HG03378 (cell line): ENCODE measurements at regions not wholly inside any gene's neighbourhood (a gene's known extent, or its start where the extent isn't known, plus 50 kb on each side); places are given as distances from the start of the nearest gene placed in this dataset.
"Not testable (repeated sequence)": the region's sequence is repeated elsewhere in the genome, so short reads cannot be mapped to it uniquely, and the experiment has no call there.

ENCODE experiments used
- ATAC-seq: cut with Tn5 transposase; IDR thresholded peaks from one replicate; pipeline ENCODE4 v1.9.1; 2021; ENCODE audit warnings: mild to moderate bottlenecking, moderate library complexity; ENCODE audit not compliant: unreplicated experiment

DNA sequence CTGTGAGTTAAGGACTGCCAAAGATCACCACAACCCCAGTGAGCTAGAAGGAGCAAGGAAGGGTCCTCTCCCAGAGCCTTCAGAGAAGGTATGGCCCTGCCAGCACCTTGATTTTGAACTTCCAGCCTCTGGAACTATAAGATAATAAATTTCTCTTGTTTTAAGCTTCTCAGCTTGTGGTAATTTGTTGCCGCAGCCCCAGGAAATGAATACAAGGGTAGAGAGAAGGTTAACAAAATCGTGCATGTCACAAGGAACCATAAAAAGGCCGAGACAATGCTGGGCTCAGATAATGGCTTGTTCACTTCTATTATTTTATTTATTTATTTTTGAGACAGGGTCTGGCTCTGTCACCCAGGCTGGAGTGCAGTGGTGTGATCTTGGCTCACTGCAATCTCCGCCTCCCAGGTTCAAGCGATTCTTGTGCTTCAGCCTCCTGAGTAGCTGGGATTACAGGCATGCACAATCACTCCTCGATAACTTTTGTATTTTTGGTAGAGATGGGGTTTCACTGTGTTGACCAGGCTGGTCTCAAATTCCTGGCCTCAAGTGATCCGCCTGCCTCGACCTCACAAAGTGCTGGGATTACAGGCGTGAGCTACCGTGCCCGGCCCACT is 71.5 kb downstream of the WSB1 start:
- not testable (repeated sequence) for ATAC-seq

DNA sequence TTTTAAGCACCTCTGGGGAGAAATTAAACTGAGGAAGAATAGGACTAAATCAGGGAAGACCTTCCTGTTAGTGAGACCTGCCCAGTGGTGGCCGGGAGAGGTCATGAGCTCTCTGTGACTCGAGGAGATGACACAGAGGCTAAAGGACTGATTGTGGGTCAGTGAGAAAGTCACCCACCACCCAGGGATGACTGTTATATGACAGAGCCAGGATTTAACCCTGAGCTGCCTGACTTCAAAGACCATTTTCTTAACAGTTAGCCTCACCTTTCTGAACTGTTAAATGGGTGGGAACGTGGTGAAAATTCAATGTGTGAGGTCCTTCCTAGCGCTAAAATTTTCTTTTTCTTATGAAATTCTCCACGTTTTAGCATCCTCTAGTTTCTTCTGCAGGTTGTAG is 72.5 kb downstream of the WSB1 start:
- no peak for ATAC-seq

DNA sequence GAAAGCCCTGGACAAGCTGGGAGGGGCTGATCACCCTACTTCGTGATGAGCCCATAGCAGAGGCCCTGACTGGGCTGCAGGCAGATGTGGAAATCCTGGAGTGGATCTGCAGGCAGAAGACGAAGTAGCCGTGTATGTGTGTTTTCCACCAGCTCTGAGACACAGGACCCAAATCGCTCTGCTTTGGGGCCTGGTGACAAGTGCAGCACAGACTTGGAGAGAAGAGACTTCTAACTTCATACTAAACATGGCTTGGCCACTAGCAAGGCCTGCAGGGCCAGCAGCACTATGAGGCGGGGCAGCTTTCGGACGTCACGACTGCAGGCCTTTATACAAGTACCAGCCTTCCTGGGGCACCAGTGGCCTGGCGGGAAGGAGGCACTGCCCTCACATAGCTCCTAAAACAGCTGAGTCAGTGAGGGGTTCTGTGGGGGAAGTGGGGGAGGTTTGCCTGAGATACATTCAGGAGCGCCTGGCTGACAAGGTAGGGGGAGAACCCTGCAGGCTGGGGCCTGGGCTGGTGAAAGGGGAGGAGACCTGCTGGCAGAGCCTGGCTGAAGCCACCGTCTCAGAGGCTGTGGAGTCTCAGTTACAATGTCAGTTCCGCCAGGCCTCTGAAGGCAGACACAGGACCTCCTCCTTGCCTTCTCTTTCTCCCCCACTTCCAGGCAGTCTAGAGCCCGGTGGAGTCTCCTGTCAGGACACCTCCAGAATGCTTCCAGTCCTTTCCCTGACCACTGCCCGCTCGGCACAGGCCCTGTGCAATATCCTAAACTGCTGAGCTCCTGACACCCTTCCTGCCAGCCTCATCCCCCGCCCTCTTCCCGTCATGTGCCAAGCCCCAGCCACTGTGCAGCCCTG is 73.4 kb downstream of the WSB1 start:
- no peak for ATAC-seq

DNA sequence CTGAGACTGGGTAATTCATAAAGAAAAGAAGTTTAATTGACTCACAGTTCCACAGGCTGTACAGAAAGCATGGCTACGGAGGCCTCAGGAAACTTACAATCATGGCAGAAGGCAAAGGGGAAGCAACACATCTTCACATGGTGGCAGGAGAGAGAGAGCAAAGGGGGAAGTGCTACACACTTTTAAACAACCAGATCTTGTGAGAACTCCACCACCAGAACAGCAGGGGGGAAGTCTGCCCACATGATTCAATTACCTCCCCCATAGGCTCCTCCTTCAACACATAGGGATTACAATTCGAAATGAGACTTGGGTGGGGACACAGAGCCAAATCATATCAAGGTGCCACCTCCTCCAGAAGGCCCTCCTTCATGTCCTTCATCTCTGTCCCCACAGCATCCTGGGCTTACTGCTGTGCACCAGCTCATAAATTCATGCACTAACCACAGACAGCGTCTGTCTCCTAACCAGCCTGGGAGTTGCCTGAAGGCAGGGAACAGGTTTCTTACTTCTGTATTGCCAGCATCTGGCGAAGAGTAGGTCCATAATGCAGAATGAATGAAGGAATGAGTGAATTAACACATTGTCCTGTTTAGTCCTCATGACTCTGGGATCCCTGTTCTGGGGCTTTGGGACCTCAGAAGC is 74.4 kb downstream of the WSB1 start:
- no peak for ATAC-seq

DNA sequence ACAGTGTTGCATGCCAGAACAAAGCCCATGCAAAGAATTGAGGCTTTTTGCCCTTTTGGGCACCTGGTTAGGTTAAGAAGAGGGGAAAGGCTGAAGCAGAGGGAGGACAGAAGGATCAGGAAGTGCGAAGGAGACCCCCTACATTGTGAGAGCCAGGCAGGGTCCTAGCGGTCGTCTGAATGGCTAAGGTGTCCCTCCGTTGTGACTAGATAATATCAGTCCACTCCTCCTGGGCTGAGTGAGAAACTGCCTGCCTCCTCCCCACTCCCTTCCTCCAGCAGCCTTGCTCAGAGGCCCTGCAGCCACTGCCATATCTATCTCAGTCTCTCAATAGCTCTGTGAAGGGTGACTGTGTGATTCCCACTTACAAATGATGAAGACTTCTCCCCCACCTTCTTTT is 75.1 kb downstream of the WSB1 start:
- ATAC-seq: no peak

DNA sequence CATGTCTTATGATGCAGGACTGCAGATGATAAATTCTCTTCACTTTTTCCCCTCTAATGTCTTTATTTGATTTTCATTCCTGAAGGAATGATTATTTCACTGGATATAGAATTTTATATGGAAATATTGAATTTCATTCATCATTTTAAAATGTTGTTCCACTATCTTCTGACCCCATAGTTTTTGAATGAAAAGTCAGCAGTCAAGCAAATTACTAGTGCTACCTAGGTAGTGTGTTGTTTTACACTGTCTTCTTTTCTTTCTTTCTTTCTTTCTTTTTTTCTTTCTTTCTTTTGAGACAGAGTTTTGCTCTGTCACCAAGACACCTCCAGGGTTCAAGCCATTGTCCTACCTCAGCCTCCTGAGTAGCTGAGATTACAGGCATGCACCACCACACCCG is 76.9 kb downstream of the WSB1 start:
- ATAC-seq: no peak

DNA sequence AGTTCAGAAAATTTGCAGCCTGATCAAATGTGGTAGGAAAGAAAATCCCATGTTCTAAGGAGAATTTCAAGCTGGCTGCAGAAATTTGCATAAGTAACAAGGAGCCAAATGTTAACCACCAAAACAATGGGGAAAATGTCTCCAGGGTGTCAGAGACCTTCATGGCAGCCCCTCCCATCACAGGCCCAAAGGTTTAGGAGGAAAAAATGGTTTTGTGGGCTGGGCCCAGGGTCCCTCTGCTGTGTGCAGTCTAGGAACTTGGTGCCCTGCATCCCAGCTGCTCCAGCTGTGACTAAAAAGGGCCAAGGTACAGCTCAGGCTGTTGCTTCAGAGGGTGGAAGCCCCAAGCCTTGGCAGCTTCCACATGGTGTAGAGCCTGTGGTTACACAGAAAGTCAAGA is 79.8 kb downstream of the WSB1 start:
- not testable (repeated sequence) for ATAC-seq

DNA sequence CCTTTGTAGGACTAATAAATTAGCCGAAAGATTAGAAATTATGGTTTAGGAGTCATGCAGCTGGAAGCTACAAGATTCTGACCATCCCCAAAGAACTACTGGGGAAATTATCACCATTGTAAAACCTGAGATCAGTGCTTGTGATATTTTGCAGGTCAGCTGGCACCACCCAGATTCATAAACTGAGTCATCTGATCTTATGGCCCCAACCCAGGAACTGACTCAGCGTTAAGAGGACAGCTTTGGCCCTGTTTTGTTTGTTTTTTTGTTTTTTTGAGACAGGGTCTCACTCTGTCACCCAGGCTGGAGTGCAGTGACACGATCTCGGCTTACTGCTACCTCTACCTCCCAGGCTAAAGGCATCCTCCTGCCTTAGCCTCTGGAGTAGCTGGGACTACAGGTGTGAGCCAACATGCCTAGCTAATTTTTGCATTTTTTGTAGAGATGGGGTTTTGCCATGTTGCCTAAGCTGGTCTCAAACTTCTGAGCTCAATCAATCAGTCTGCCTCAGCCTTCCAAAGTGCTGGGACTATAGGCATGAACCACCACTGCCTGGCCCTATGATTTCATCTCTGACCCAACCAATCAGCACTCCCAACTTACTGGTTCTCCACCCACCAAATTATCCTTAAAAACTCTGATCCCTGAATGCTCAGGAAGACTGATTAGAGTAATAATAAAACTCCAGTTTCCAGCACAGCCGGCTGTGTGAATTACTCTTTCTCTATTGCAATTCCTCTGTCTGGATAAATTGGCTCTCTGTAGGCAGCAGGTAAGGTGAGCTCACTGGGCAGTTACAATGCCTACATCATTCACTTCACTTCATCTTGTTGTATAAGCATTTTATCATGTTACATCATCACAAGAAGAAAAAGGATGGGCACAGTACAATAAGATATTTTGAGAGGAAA is 79.4 kb upstream of the KSR1 start:
- ATAC-seq: no peak

DNA sequence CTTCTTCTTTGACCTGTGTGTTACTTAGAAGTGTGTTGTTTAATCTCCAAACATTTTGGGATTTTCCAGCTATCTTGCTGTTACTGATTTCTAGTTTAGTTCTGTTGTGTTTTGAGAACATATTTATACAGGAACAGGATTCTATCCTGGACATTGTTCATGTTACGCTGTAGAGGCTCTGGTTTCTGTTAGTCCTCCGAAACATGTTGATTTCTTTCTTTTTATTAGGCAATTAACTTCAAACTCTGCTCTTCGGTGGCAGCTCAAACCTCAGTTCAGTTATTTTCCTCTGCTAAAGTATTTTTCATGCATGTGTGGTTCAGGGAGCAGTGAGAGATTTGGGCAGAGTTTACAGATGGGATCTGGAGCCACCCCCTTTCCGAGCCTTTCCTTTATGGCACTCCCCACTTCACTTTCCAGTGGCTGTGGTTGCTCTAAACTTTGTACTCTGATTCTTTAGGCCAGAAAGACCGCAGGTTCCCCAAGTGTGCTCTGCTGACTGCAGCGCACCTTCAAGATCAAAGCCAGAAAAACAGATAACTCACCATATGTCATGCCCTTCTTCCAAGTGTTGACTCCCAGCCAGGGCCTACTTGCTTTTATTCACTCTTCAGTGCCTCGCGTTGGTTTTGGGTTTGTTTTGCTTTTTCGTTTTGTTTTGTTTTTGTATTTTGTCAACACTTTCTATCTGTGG is 77.6 kb upstream of the KSR1 start:
- ATAC-seq: no peak

DNA sequence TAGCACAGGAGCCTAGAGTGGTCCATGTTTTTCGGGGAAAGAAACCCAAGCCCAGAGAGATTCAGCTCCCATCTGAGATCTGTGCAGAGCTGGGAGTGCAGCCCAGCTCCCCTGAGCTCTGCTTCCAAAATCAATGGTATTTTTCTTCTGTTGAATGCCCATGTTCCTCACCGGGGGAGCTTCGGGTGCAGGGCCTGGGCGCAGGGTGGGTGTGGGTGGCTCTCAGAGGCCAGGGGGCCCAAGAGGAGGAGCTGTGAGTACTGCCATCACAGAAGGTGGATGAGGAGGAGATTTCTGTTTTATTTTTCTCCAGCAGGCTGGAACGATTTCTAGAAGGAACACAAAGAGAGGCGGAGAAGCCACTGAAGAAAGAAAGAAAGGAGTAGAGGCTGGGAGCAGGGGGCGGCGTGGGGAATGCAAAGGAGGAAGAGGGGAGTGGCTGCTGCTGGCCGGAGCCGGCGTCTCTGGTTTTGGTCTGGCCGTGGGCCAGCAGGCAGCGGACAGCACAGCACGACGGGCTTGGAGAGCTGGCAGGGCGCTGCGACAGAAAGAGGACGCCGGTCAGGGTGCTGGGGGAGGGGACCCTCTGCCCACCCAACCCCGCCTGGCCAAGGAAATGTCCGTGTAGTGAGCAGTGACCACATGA is 76.2 kb upstream of the KSR1 start:
- no peak for ATAC-seq

DNA sequence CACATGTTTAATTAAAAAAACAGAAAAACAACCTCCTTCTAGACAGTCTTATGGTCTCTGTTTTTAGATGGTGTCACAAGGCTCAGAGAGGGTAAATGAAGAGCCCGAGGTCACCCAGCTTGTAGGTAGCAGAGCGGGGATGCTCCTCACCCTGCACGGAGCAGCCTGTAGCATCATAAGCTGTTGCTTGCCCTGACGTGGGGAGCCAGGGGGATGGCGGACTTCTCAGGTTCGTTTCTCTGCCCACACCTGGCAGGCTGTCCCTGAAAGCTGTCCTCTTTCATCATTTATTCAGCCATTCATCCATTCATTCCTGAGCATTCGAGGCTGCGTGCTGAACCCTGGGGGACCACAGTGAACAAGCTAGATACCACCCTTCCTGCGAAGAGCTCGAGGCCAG is 75.7 kb upstream of the KSR1 start:
- ATAC-seq: no peak

DNA sequence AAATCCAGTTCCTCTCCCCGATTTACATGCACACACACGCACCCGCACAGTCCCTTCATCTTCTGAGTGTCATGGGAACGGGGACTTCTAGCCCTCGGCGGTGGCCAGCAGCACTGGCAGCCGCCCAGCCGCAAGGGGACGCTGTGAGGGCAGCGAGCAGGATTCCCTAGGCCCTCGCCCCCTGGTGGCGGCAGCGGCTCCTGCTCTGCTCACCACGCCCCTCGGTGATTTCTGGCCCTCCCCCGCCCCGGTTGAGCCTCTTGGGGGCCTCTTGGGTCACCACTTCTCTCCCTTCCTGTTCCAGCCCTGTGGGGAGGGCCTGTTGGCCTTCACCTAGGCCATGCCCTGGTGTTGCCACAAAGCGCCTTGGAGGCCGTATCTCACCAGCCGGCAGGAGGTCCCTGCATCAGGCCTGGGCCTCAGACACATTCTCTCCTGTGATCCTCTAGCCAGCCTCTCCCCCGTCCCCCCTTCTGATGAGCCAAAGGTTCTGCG is 75.2 kb upstream of the KSR1 start:
- peak; percentile 47 for ATAC-seq

DNA sequence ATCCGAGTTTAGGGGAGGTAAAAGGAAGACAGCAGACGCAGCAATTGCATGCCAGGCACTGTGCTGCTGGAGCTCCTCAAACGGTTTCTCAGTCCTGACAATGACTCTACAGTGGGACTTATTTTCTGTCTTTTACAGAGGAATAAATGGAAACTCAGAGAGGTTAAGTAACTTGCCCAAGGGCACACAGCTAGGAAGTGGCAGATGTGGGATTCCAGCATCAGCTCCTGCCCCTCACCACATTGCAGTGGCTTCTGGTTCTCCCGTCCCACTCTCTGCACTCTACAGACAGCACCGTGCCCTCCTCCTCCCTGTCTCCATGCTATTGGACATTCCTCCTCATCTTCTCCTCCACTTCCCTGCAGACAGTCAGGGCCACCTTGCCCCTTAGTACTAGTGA is 74.2 kb upstream of the KSR1 start:
- no peak for ATAC-seq

DNA sequence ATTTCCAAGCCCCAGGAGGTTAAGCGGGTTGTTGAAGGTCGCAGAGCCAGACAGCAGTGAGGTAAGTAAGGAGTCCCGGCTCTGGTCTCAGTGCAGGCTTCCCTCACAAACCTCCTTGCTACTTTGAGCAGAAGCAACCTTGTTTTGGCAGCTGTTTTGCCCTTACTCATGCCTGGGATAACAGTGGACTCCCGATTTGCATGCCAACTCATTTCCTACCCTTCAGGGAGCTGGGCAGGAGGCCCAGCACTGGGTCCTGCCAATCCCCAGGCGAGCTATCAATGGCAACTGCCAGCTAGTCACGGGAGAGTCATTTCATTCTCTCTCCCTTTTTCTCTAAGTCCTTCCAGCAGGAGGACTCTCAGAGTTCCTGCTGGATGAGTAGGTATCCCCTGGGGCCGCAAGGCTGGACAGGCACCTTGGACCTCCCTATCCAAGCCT is 72.0 kb upstream of the KSR1 start:
- ATAC-seq: no peak

DNA sequence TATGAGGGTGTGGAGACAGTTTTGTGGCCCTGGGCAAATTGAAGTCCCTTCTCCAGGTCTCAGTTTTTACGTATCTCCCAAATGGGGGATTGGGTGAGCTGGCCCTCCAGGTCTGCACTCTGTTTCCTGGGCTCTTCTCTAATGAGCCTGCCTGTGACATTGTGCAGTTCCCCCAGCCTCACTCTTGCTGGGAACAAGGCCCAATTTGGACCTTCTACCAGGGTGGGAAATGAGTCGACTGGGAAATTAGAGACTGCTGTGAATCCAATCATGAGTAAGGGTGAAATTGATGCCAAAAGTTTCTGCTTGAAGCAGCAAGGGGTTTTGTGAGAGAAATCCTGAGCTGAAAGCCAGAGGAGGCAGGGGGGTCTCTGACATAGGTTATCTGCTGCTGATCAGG is 71.5 kb upstream of the KSR1 start:
- no peak for ATAC-seq

DNA sequence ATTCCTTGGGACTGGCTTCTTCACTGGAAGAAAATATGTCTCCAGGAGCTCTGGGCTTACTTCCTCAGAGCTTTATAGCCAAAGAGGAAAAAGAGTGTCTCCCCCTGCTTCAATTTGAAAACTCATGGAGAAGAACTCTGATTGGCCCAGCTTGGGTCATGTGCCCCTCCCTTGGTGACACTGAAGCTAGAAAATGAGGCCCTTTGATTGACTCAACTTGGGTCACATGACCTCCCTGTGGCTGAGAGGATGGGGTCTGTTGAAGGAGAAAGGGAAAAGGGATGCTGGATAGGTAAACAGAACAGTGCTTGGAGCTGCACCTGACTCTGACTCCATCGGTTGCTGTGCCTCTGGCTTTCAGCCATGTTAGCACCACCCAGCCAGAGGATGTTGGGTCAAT is 70.6 kb upstream of the KSR1 start:
- ATAC-seq: no peak

DNA sequence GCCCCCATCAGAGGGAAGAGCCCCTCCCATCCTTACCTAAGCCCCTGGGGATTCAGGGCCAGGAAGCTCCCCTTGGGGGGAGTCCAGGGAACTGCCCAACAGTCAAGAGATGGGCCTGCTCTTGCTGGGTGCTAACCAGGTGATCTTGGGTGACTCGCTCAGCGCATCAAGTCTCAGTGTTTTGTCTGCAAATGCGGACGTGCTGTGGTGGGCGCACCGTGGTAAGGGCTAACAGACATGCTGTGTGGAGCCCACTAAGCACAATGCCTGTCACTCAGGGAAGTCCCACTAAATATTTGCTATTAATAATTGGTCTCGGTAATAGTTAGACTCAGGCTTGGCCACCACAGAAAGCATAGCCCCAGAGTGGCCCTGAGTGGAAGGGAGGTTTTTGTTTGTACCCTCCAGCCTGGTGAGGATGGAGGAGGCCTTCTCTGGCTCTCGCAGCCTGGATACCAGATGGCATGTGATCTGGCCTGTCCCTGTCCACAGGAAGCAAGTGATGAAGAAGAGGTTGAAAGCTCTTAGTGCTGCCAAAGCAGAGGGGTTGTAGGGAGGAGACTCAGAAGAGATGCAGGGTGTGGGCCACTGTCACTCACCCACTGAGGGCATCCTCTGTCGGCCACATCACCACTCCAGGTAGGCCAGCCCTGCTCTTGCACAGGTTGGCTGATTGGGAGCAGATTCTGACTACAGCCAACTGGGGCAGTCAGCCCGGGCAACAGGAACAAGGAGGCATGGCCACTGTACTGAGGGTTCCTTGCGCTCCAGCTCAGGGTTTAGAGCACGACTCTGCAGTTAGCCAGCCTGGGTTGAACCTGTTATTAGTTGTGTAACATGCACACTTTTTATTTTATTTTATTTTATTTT is 69.8 kb upstream of the KSR1 start:
- no peak for ATAC-seq

DNA sequence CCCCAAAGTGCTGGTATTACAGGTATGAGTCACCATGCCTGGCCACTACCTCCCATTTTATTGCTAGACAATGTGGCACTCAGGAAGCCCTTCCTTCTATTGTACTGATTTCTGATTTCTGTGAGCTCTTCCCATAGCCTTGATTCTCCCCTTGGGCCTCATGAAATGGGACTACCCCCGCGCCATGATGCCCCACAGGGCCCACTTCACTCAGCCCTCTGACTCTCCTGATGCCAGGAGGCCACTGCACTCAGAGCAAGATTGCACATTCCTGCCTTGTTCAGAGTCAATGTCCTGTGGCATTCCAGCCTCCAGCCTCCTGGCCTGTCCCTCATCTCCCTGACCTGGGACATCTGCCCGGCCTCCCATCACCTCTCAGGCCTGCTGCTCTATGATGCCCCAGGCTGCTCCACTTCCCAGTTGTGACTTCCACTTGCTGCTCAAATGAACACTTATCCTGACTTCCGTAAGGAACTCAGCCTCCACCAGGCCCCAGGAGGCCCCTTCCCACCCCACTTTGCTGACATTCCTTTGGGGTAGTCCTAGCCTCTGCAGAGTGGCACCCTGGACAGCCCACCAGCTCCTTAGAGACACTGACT is 66.6 kb upstream of the KSR1 start:
- no peak for ATAC-seq
